SK-N-SH (cell line): ENCODE measurements at regions not wholly inside any gene's neighbourhood (a gene's known extent, or its start where the extent isn't known, plus 50 kb on each side); places are given as distances from the start of the nearest gene placed in this dataset.

ENCODE experiments used
- CTCF ChIA-PET: fragments of 300-600, 350-600 bp; formaldehyde crosslinking; extraction: SDS; loops from one replicate; lab custom pipeline; 2021; lab: Yijun Ruan, JAX
- POLR2A ChIA-PET: fragments of 350-600 bp; sonication (Branson Sonifier 250); formaldehyde crosslinking; extraction: SDS; loops from one replicate; lab custom pipeline; 2020; ENCODE audit warnings: antibody characterized with exemption, inconsistent platforms; lab: Yijun Ruan, JAX
- DNase-seq: peaks from one replicate; pipeline ENCODE4 v3.0.0; 2012
- H2AFZ ChIP-seq: fragments of 200-600 bp; sonication (generic); 2 replicates; pipeline ENCODE4 v1.8.1; 2016; ENCODE audit warnings: antibody characterized with exemption, mild to moderate bottlenecking, low read depth
- H3F3A ChIP-seq: fragments of 200-600 bp; sonication (generic); replicated peaks from 2 replicates; pipeline ENCODE3; 2016; ENCODE audit warnings: antibody characterized with exemption, mild to moderate bottlenecking; ENCODE audit not compliant: insufficient read depth
- H3K27ac ChIP-seq, 2 experiments: fragments of 200-500 bp in 1 of 2; fragments of 200-600 bp in 1 of 2; sonication (Bioruptor generic) in 1 of 2; sonication (generic), shearing (Covaris generic) in 1 of 2; 2 replicates each; pipeline versions ENCODE4 v1.5.1 to v1.6.1; 2014 to 2016; ENCODE audit warnings: low read depth in 2 of 2, inconsistent platforms in 1 of 2, low read length in 1 of 2, mild to moderate bottlenecking in 1 of 2, mixed read lengths in 1 of 2
- H3K27me3 ChIP-seq: fragments of 200-600 bp; sonication (generic), shearing (Covaris generic); 2 replicates; pipeline ENCODE4 v1.6.1; 2016; ENCODE audit warnings: mixed run types; ENCODE audit not compliant: insufficient read depth
- H3K36me3 ChIP-seq, 2 experiments: fragments of 200-500 bp in 1 of 2; fragments of 200-600 bp in 1 of 2; sonication (Bioruptor generic) in 1 of 2; sonication (generic) in 1 of 2; replicated peaks in 1 of 2; 2 replicates each; pipeline versions ENCODE3 to v1.5.1; 2014 to 2016; ENCODE audit warnings: low read length in 1 of 2, mild to moderate bottlenecking in 1 of 2; ENCODE audit not compliant: insufficient read depth in 2 of 2, control insufficient read depth in 1 of 2
- H3K4me1 ChIP-seq, 2 experiments: fragments of 200-500 bp in 1 of 2; fragments of 200-600 bp in 1 of 2; sonication (Bioruptor generic) in 1 of 2; sonication (generic), shearing (Covaris generic) in 1 of 2; 2 replicates each; pipeline versions ENCODE4 v1.5.1 to v1.6.1; 2014 to 2016; ENCODE audit warnings: low read depth in 1 of 2, low read length in 1 of 2, mixed run types in 1 of 2; ENCODE audit not compliant: insufficient read depth in 2 of 2, control insufficient read depth in 1 of 2
- H3K4me2 ChIP-seq: fragments of 200-600 bp; sonication (generic), shearing (Covaris generic); 2 replicates; pipeline ENCODE4 v1.6.1; 2017; ENCODE audit warnings: mixed run types
- H3K4me3 ChIP-seq, 2 experiments: fragments of 200-500 bp in 1 of 2; fragments of 200-600 bp in 1 of 2; sonication (Bioruptor generic) in 1 of 2; sonication (generic), shearing (Covaris generic) in 1 of 2; 2 replicates each; pipeline versions ENCODE4 v1.5.1 to v1.8.1; 2014 to 2016; ENCODE audit warnings: low read depth in 2 of 2, inconsistent platforms in 1 of 2, low read length in 1 of 2, mild to moderate bottlenecking in 1 of 2, mixed read lengths in 1 of 2, moderate library complexity in 1 of 2
- H3K79me2 ChIP-seq: fragments of 200-600 bp; sonication (generic); 2 replicates; pipeline ENCODE4 v1.8.1; 2017; ENCODE audit warnings: mild to moderate bottlenecking; ENCODE audit not compliant: insufficient read depth
- H3K9ac ChIP-seq: fragments of 200-600 bp; sonication (generic); 2 replicates; pipeline ENCODE4 v1.6.1; 2017; ENCODE audit warnings: mixed run types
- H3K9me2 ChIP-seq: fragments of 200-600 bp; sonication (generic); 2 replicates; pipeline ENCODE4 v1.6.1; 2017; ENCODE audit warnings: mixed run types
- H3K9me3 ChIP-seq: fragments of 200-600 bp; sonication (generic); 2 replicates; pipeline ENCODE4 v1.6.1; 2017; ENCODE audit warnings: mixed run types, mild to moderate bottlenecking, moderate library complexity
- H4K20me1 ChIP-seq: fragments of 200-600 bp; sonication (generic); 2 replicates; pipeline ENCODE4 v1.6.1; 2017; ENCODE audit warnings: mild to moderate bottlenecking, mixed run types; ENCODE audit not compliant: insufficient read depth
- CTCF ChIP-seq: fragments of 200-600 bp; sonication (generic); IDR thresholded peaks from 2 replicates; pipeline ENCODE4 v1.6.1; 2017; ENCODE audit warnings: antibody characterized with exemption, mild to moderate bottlenecking, moderate library complexity
- EZH2phosphoT487 ChIP-seq: fragments of 200-600 bp; sonication (generic); IDR thresholded peaks from 2 replicates; pipeline ENCODE4 v1.6.1; 2017; ENCODE audit warnings: low read depth, mixed run types, mild to moderate bottlenecking, antibody characterized with exemption, moderate library complexity, borderline replicate concordance
- FOSL2 ChIP-seq: IDR thresholded peaks from 2 replicates; pipeline ENCODE4 v1.4.0; 2012; ENCODE audit warnings: low read depth, mild to moderate bottlenecking, moderate library complexity, borderline replicate concordance
- NFIC ChIP-seq: IDR thresholded peaks from 2 replicates; pipeline ENCODE4 v1.4.0; 2012; ENCODE audit warnings: borderline replicate concordance
- POLR2AphosphoS5 ChIP-seq: IDR thresholded peaks from 2 replicates; pipeline ENCODE4 v1.6.1; 2012; ENCODE audit warnings: low read depth, low read length
- YY1 ChIP-seq: IDR thresholded peaks from 2 replicates; pipeline ENCODE4 v1.4.0; 2012; ENCODE audit warnings: low read depth, mild to moderate bottlenecking
- ZBTB33 ChIP-seq: IDR thresholded peaks from 2 replicates; pipeline ENCODE4 v1.4.0; 2012; ENCODE audit warnings: low read depth, borderline replicate concordance
- WGBS: methylation state at CpG from one replicate; pipeline ENCODE4 v1.1.6; 2017; ENCODE audit warnings: low lambda C conversion rate; 5-methylcytosine and 5-hydroxymethylcytosine counted together
- TF ChIP-seq, protein P1 (sequence below): IDR thresholded peaks from 2 replicates; pipeline ENCODE4 v1.4.0; 2012; ENCODE audit warnings: low read depth, borderline replicate concordance
- TF ChIP-seq, protein P2 (sequence below): IDR thresholded peaks from 2 replicates; pipeline ENCODE4 v1.4.0; 2012; ENCODE audit warnings: low read depth

DNA sequence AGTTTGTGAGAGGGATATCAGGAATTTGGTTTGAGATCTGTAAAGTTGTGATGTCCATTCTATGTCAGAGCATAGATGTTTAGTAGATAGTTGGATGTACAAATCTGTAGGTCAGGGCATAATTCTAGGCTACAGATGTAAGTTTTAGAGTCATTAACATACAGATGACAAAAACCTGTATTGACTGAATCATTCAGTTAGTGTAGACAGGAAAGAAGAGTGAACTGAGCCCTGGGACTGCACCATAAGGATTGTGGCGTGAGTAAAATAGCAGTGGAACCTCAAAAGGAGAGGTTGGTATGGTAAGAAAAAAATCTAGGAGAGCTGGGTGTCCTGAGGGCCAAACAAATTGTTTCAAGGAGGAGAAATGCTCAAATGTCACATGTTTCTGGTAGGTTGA is 73.1 kb upstream of the RPRM start:
- no peak for DNase-seq
- POLR2A ChIA-PET = no interaction called here
- CTCF ChIA-PET = no interaction called here

More for the DNA sequence above, 73.1 kb upstream of the RPRM start:
- Histone ChIP-seq H3K79me2 (no peaks in the 10 kb centered on the region), H4K20me1 (no peaks in the 10 kb centered on the region), H3K27ac (no peak overlapping the region), H3K4me3 (no peak overlapping the region), H3K9ac (no peak overlapping the region), H3K9me3 (no peaks in the 10 kb centered on the region), H2AFZ (no peak overlapping the region), H3K4me2 (no peak overlapping the region), H3K27me3 (no peaks in the 10 kb centered on the region), H3K36me3 (no peaks in the 10 kb centered on the region), H3F3A (no peaks in the 10 kb centered on the region), H3K4me1 (no peaks in the 10 kb centered on the region), H3K9me2 (no peaks in the 10 kb centered on the region)
- TF ChIP-seq YY1 (no peak), POLR2AphosphoS5 (no peak), NFIC (no peak), EZH2phosphoT487 (no peak), CTCF (no peak), ZBTB33 (no peak), FOSL2 (no peak)
- TF ChIP-seq, protein P1, sequence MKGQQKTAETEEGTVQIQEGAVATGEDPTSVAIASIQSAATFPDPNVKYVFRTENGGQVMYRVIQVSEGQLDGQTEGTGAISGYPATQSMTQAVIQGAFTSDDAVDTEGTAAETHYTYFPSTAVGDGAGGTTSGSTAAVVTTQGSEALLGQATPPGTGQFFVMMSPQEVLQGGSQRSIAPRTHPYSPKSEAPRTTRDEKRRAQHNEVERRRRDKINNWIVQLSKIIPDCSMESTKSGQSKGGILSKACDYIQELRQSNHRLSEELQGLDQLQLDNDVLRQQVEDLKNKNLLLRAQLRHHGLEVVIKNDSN = no peak
- TF ChIP-seq, protein P2, sequence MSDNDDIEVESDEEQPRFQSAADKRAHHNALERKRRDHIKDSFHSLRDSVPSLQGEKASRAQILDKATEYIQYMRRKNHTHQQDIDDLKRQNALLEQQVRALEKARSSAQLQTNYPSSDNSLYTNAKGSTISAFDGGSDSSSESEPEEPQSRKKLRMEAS = no peak
- 4% methylated on average over 1 of the region's 1 CpG for WGBS
